SK-N-SH treated with all-trans-retinoic acid at 6 μM for 48 hours (cell line): ENCODE measurements at regions not wholly inside any gene's neighbourhood (a gene's known extent, or its start where the extent isn't known, plus 50 kb on each side); places are given as distances from the start of the nearest gene placed in this dataset.

Source experiments
- ARNTL ChIP-seq: fragments of 450-650 bp; formaldehyde crosslinking; IDR thresholded peaks from 2 replicates; pipeline ENCODE4 v1.5.0; 2020; ENCODE audit warnings: low read depth, mild to moderate bottlenecking, moderate library complexity, borderline replicate concordance
- GLIS3 ChIP-seq: fragments of 250-450 bp; sonication (Bioruptor Pico); IDR thresholded peaks from 2 replicates; pipeline ENCODE4 v1.5.0; 2020; ENCODE audit warnings: mild to moderate bottlenecking, moderate library complexity
- ISL1 ChIP-seq: fragments of 250-450 bp; sonication (Bioruptor Pico); IDR thresholded peaks from 2 replicates; pipeline ENCODE4 v2.1.2; 2022; ENCODE audit warnings: mild to moderate bottlenecking, moderate library complexity
- PPARA ChIP-seq: fragments of 250-450 bp; sonication (Bioruptor Pico); IDR thresholded peaks from 2 replicates; pipeline ENCODE4 v1.5.0; 2020; ENCODE audit warnings: mild to moderate bottlenecking, borderline replicate concordance
- TOX ChIP-seq: fragments of 250-450 bp; sonication (Bioruptor Pico); IDR thresholded peaks from 2 replicates; pipeline ENCODE4 v1.8.0; 2021; ENCODE audit warnings: mild to moderate bottlenecking, moderate library complexity, borderline replicate concordance
- ZC3H10 ChIP-seq: fragments of 250-450 bp; sonication (Bioruptor Pico); IDR thresholded peaks from 2 replicates; pipeline ENCODE4 v1.5.1; 2021; ENCODE audit warnings: mild to moderate bottlenecking, moderate library complexity
- ZFP30 ChIP-seq: fragments of 450-650 bp; formaldehyde crosslinking; IDR thresholded peaks from 2 replicates; pipeline ENCODE4 v1.5.0; 2022; ENCODE audit warnings: mild to moderate bottlenecking, moderate library complexity
- ZNF565 ChIP-seq: fragments of 450-650 bp; formaldehyde crosslinking; conservative IDR thresholded peaks from 2 replicates; pipeline ENCODE4 v1.5.0; 2020; ENCODE audit warnings: low read depth, mild to moderate bottlenecking, moderate library complexity
- TF ChIP-seq, protein P1 (sequence below): fragments of 250-450 bp; sonication (Bioruptor Pico); IDR thresholded peaks from 2 replicates; pipeline ENCODE4 v1.8.0; 2020; ENCODE audit warnings: mild to moderate bottlenecking, moderate library complexity, borderline replicate concordance
- TF ChIP-seq, protein P2 (sequence below): fragments of 250-450 bp; sonication (Bioruptor Pico); IDR thresholded peaks from 2 replicates; pipeline ENCODE4 v1.5.1; 2020; ENCODE audit warnings: low read depth, mild to moderate bottlenecking, moderate library complexity

DNA sequence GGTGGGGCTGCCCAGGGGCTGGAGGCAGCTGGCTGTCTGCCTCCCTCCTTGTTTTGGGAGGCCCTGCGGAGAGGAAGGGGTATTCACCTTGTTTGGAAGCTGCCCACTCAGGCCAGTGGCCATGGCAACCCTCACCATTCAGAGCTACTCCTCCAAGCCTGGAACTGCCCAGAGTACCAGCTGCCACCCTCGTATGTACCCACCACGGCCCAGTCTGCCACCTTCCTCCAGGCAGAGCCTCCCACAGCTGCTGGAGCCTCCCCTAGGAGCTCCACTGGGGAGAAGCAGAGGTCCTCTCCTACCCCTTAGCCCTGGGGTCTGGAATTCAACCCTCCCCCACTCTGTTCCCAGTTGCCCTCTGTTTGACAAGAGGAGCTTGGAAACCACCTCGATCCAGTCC lies 90.7 kb downstream of the AXIN2 start:
- TF ChIP-seq GLIS3 (no peak), ZC3H10 (CRISPR knock-in tag) (no peak), ZNF565 (no peak), PPARA (no peak), ISL1 (CRISPR knock-in tag) (no peak), ARNTL (CRISPR knock-in tag) (no peak), TOX (no peak), ZFP30 (no peak)
- TF ChIP-seq, protein P1, sequence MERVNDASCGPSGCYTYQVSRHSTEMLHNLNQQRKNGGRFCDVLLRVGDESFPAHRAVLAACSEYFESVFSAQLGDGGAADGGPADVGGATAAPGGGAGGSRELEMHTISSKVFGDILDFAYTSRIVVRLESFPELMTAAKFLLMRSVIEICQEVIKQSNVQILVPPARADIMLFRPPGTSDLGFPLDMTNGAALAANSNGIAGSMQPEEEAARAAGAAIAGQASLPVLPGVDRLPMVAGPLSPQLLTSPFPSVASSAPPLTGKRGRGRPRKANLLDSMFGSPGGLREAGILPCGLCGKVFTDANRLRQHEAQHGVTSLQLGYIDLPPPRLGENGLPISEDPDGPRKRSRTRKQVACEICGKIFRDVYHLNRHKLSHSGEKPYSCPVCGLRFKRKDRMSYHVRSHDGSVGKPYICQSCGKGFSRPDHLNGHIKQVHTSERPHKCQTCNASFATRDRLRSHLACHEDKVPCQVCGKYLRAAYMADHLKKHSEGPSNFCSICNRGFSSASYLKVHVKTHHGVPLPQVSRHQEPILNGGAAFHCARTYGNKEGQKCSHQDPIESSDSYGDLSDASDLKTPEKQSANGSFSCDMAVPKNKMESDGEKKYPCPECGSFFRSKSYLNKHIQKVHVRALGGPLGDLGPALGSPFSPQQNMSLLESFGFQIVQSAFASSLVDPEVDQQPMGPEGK (CRISPR knock-in tag), result no peak
- TF ChIP-seq, protein P2, sequence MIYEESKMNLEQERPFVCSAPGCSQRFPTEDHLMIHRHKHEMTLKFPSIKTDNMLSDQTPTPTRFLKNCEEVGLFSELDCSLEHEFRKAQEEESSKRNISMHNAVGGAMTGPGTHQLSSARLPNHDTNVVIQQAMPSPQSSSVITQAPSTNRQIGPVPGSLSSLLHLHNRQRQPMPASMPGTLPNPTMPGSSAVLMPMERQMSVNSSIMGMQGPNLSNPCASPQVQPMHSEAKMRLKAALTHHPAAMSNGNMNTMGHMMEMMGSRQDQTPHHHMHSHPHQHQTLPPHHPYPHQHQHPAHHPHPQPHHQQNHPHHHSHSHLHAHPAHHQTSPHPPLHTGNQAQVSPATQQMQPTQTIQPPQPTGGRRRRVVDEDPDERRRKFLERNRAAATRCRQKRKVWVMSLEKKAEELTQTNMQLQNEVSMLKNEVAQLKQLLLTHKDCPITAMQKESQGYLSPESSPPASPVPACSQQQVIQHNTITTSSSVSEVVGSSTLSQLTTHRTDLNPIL (CRISPR knock-in tag), result no peak
